Smooth muscle cell (in vitro differentiated cells): ENCODE measurements at regions not wholly inside any gene's neighbourhood (a gene's known extent, or its start where the extent isn't known, plus 50 kb on each side); places are given as distances from the start of the nearest gene placed in this dataset.

Experiments used
- DNase-seq: peaks from one replicate; lab custom pipeline; 2025; ENCODE audit not compliant: unreplicated experiment; lab: John Stamatoyannopoulos, UW
- H2AFZ ChIP-seq: fragments of 200-600 bp; sonication (generic); 2 replicates; pipeline ENCODE4 v1.6.0; 2016; ENCODE audit warnings: antibody characterized with exemption, low read depth, mild to moderate bottlenecking
- H3F3A ChIP-seq: fragments of 200-600 bp; sonication (generic); 2 replicates; pipeline ENCODE4 v1.6.0; 2017; ENCODE audit warnings: antibody characterized with exemption, low read depth
- H3K27ac ChIP-seq: fragments of 200-600 bp; sonication (generic); 2 replicates; pipeline ENCODE4 v1.5.1; 2016; ENCODE audit warnings: low read depth, mild to moderate bottlenecking
- H3K27me3 ChIP-seq: fragments of 200-600 bp; sonication (generic); 2 replicates; pipeline ENCODE4 v1.6.1; 2016; ENCODE audit warnings: low read depth, mild to moderate bottlenecking
- H3K36me3 ChIP-seq: fragments of 200-600 bp; sonication (generic); 2 replicates; pipeline ENCODE4 v1.5.1; 2016; ENCODE audit warnings: low read depth
- H3K4me1 ChIP-seq: fragments of 200-600 bp; sonication (generic); 2 replicates; pipeline ENCODE4 v1.5.1; 2016; ENCODE audit warnings: low read depth
- H3K4me2 ChIP-seq: fragments of 200-600 bp; sonication (generic); 2 replicates; pipeline ENCODE4 v1.6.0; 2016; ENCODE audit warnings: mild to moderate bottlenecking
- H3K4me3 ChIP-seq: fragments of 200-600 bp; sonication (generic); 2 replicates; pipeline ENCODE4 v1.5.1; 2016; ENCODE audit warnings: mild to moderate bottlenecking
- H3K79me2 ChIP-seq: fragments of 200-600 bp; sonication (generic); 2 replicates; pipeline ENCODE4 v1.6.0; 2016; ENCODE audit warnings: low read depth, mild to moderate bottlenecking
- H3K9ac ChIP-seq: fragments of 200-600 bp; sonication (generic); 2 replicates; pipeline ENCODE4 v1.6.0; 2016; ENCODE audit warnings: low read depth
- H3K9me3 ChIP-seq: fragments of 200-600 bp; sonication (generic); replicated peaks from 2 replicates; pipeline ENCODE4 v1.5.1; 2016; ENCODE audit warnings: low read depth
- H4K20me1 ChIP-seq: fragments of 200-600 bp; sonication (generic); 2 replicates; pipeline ENCODE4 v1.6.0; 2016; ENCODE audit warnings: low read depth
- CTCF ChIP-seq: fragments of 200-600 bp; sonication (generic); IDR thresholded peaks from 2 replicates; pipeline ENCODE4 v1.5.1; 2017; ENCODE audit warnings: borderline replicate concordance, mild to moderate bottlenecking, antibody characterized with exemption; ENCODE audit not compliant: insufficient read depth, poor library complexity, severe bottlenecking
- WGBS: methylation state at CpG from one replicate; pipeline ENCODE4 v1.1.7; 2016; ENCODE audit warnings: low lambda C conversion rate; 5-methylcytosine and 5-hydroxymethylcytosine counted together

- Histone ChIP-seq H3K27me3 (no peaks in the 10 kb centered on the region), H3K4me2 (no peak overlapping the region), H2AFZ (no peak overlapping the region), H3K4me3 (no peak overlapping the region), H3K79me2 (no peaks in the 10 kb centered on the region), H3K27ac (no peak overlapping the region), H3F3A (no peaks in the 10 kb centered on the region), H3K4me1 (no peaks in the 10 kb centered on the region), H4K20me1 (no peaks in the 10 kb centered on the region), H3K36me3 (no peaks in the 10 kb centered on the region), H3K9ac (no peak overlapping the region), H3K9me3 (no peaks in the 10 kb centered on the region)
- no peak for TF ChIP-seq CTCF
- DNase-seq: no peak
- WGBS: 93% methylated on average over 5 of the region's 5 CpGs
Observed at GRCh38 chr4:12492730-12493393, 991.3 kb downstream of the RAB28 start.

GRCh38 chr4:12488672-12489071, 995.5 kb downstream of the RAB28 start:
- no peaks in the 10 kb centered on the region for H3K27me3 ChIP-seq
- H2AFZ ChIP-seq: no peak overlapping the region
- H3K27ac ChIP-seq: no peak overlapping the region
- no peaks in the 10 kb centered on the region for H3F3A ChIP-seq
- no peak overlapping the region for H3K9ac ChIP-seq
- DNase-seq: no peak
- 4% methylated on average over 5 of the region's 5 CpGs for WGBS
- TF ChIP-seq CTCF: no peak
- H3K79me2 ChIP-seq: no peaks in the 10 kb centered on the region
- H4K20me1 ChIP-seq: no peaks in the 10 kb centered on the region
- no peaks in the 10 kb centered on the region for H3K9me3 ChIP-seq
- no peaks in the 10 kb centered on the region for H3K4me1 ChIP-seq
- no peak overlapping the region for H3K4me3 ChIP-seq
- H3K36me3 ChIP-seq: no peaks in the 10 kb centered on the region
- no peak overlapping the region for H3K4me2 ChIP-seq

- no peak for DNase-seq
- Histone ChIP-seq H3K9me3 (no peaks in the 10 kb centered on the region), H4K20me1 (no peaks in the 10 kb centered on the region), H3K27me3 (no peaks in the 10 kb centered on the region), H3K4me2 (no peak overlapping the region), H3K27ac (no peak overlapping the region), H3K9ac (no peak overlapping the region), H3K36me3 (no peaks in the 10 kb centered on the region), H3F3A (no peaks in the 10 kb centered on the region), H2AFZ (no peak overlapping the region), H3K79me2 (no peaks in the 10 kb centered on the region), H3K4me3 (no peak overlapping the region), H3K4me1 (no peaks in the 10 kb centered on the region)
- TF ChIP-seq CTCF: no peak
- 84% methylated on average over 2 of the region's 2 CpGs for WGBS
Observed at GRCh38 chr4:12487000-12487399, 997.1 kb downstream of the RAB28 start.

DNA sequence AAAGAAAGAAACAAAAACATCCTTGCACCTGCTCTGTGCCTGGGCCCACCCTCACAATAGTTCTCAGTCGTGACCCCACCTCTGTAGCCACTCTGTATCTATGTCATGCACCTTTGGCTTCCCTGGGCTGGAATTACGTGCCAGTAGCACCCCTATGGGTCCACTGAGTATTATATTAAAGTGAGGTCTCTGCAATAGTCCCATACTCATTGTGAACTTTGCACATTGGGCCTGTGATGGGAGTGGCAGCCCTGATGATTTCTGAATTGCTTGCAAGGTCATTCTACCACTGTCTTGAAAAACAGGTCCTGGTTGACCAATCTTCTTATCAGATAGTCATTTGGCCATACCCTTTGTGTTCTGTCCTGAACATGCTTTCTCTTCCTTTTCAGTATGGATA, 1012.1 kb downstream of the RAB28 start:
- 96% methylated on average over 2 of the region's 2 CpGs for WGBS
- no peak for TF ChIP-seq CTCF
- Histone ChIP-seq H3K4me3 (no peak overlapping the region), H3K27me3 (no peaks in the 10 kb centered on the region), H3K4me1 (no peaks in the 10 kb centered on the region), H3K9ac (no peak overlapping the region), H3F3A (no peaks in the 10 kb centered on the region), H3K9me3 (no peaks in the 10 kb centered on the region), H2AFZ (no peak overlapping the region), H3K36me3 (no peaks in the 10 kb centered on the region), H4K20me1 (no peaks in the 10 kb centered on the region), H3K4me2 (no peak overlapping the region), H3K27ac (no peak overlapping the region), H3K79me2 (no peaks in the 10 kb centered on the region)
- no peak for DNase-seq
